Testis (tissue), 2 donors: ENCODE measurements at regions not wholly inside any gene's neighbourhood (a gene's known extent, or its start where the extent isn't known, plus 50 kb on each side); places are given as distances from the start of the nearest gene placed in this dataset.

Experiments used
- POLR2A ChIP-seq: fragments of 450-650 bp; IDR thresholded peaks from one replicate; pipeline ENCODE4 v1.6.1; 2017; ENCODE audit warnings: antibody characterized with exemption, mild to moderate bottlenecking, moderate library complexity
- TF ChIP-seq, protein P1 (sequence below), 3 experiments: fragments of 450-650 bp in 2 of 3; fragments of 200-600 bp in 1 of 3; sonication (generic) in 1 of 3; IDR thresholded peaks; one replicate each; pipeline ENCODE4 v1.5.1; 2016 to 2019; ENCODE audit warnings: antibody characterized with exemption in 3 of 3, mild to moderate bottlenecking in 2 of 3, moderate library complexity in 1 of 3

DNA sequence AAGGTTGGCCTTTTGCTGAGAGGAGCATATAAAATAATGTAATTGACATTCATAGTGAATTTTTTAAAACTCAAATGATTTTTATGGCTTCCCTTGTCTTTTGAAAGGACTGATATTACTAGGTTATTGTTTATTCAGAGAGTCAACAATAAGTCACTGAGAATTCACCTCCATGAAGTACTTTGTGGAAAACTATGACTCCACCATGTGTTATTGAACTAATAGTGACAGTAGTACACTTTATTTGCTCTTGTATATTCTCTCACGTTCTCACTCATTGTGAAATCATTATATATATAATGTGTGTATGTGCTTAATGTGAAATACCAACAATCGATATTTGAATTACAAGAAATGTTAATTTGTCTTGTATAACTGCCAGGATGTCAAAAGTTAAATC is 267.4 kb upstream of the CCDC179 start:
- TF ChIP-seq, protein P1, sequence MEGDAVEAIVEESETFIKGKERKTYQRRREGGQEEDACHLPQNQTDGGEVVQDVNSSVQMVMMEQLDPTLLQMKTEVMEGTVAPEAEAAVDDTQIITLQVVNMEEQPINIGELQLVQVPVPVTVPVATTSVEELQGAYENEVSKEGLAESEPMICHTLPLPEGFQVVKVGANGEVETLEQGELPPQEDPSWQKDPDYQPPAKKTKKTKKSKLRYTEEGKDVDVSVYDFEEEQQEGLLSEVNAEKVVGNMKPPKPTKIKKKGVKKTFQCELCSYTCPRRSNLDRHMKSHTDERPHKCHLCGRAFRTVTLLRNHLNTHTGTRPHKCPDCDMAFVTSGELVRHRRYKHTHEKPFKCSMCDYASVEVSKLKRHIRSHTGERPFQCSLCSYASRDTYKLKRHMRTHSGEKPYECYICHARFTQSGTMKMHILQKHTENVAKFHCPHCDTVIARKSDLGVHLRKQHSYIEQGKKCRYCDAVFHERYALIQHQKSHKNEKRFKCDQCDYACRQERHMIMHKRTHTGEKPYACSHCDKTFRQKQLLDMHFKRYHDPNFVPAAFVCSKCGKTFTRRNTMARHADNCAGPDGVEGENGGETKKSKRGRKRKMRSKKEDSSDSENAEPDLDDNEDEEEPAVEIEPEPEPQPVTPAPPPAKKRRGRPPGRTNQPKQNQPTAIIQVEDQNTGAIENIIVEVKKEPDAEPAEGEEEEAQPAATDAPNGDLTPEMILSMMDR (IDR thresholded peaks at IDR 0.05) = no peak
- no peak for TF ChIP-seq POLR2A
